Fibroblast of pulmonary artery (primary cell): ENCODE measurements at regions not wholly inside any gene's neighbourhood (a gene's known extent, or its start where the extent isn't known, plus 50 kb on each side); places are given as distances from the start of the nearest gene placed in this dataset.

Experiments
- DNase-seq: peaks from one replicate; pipeline ENCODE4 v3.0.0-alpha.2; 2010; ENCODE audit warnings: low read depth
- H3K4me3 ChIP-seq: replicated peaks from 2 replicates; pipeline ENCODE4 v1.5.1; 2011; ENCODE audit warnings: low read depth, mild to moderate bottlenecking, control low read depth, low read length, moderate library complexity
- CTCF ChIP-seq: IDR thresholded peaks from 2 replicates; pipeline ENCODE4 v1.5.1; 2011; ENCODE audit warnings: mild to moderate bottlenecking, control low read depth, low read length, inconsistent platforms; ENCODE audit errors: missing control alignments

- TF ChIP-seq CTCF, result no peak
- H3K4me3 ChIP-seq, result no peak overlapping the region
- no peak for DNase-seq
These were observed 120.8 kb downstream of the CEBPB start for GRCh38 chr20:50311308-50312001.

- H3K4me3 ChIP-seq, result no peak overlapping the region
- no peak for DNase-seq
- TF ChIP-seq CTCF, result no peak
These were observed 121.5 kb downstream of the CEBPB start for GRCh38 chr20:50312002-50312681.

- H3K4me3 ChIP-seq, result no peak overlapping the region
- peak; percentile 93 for DNase-seq
- no peak for TF ChIP-seq CTCF
These were observed 122.3 kb downstream of the CEBPB start for GRCh38 chr20:50312682-50313521.

- DNase-seq, result no peak
- no peak for TF ChIP-seq CTCF
- H3K4me3 ChIP-seq, result no peak overlapping the region
These were observed 122.8 kb downstream of the CEBPB start for GRCh38 chr20:50313522-50313820.

- TF ChIP-seq CTCF, result no peak
- no peak for DNase-seq
- H3K4me3 ChIP-seq, result no peak overlapping the region
These were observed 123.4 kb downstream of the CEBPB start for GRCh38 chr20:50313827-50314677.

GRCh38 chr20:50314678-50315335, 124.2 kb downstream of the CEBPB start:
- no peak overlapping the region for H3K4me3 ChIP-seq
- no peak for DNase-seq
- no peak for TF ChIP-seq CTCF
